Activated CD8-positive, alpha-beta T cell treated with anti-CD3 and anti-CD28 coated beads for 36 hours (primary cell): ENCODE measurements at regions not wholly inside any gene's neighbourhood (a gene's known extent, or its start where the extent isn't known, plus 50 kb on each side); places are given as distances from the start of the nearest gene placed in this dataset.

Experiments
- ATAC-seq: fragments of 200-7000 bp; cut with Tn5 transposase; one replicate; pipeline ENCODE4 v1.10.0; 2021; ENCODE audit warnings: mild to moderate bottlenecking, moderate library complexity
- CTCF ChIA-PET: fragments of 350-600 bp; sonication (Branson Sonifier 250); formaldehyde crosslinking; loops from one replicate; lab custom pipeline; 2021; ENCODE audit warnings: antibody characterized with exemption; lab: Charles Lee
- POLR2A ChIA-PET: fragments of 350-600 bp; sonication (Branson Sonifier 250); formaldehyde crosslinking; loops from one replicate; lab custom pipeline; 2021; ENCODE audit warnings: antibody characterized with exemption; lab: Charles Lee
- DNase-seq: peaks from one replicate; pipeline ENCODE4 v3.0.0-alpha.2; 2020
- H3K27ac Mint-ChIP-seq: one replicate; pipeline ENCODE4 v1.8.0; 2021; ENCODE audit warnings: mild to moderate bottlenecking, mixed read lengths
- H3K27me3 Mint-ChIP-seq: one replicate; pipeline ENCODE4 v1.8.0; 2021; ENCODE audit warnings: mixed read lengths
- H3K36me3 Mint-ChIP-seq: one replicate; pipeline ENCODE4 v1.8.0; 2021; ENCODE audit warnings: low read depth, mixed read lengths
- H3K4me1 Mint-ChIP-seq: one replicate; pipeline ENCODE4 v1.8.0; 2021; ENCODE audit warnings: low read depth, mixed read lengths
- H3K4me3 Mint-ChIP-seq: one replicate; pipeline ENCODE4 v1.8.0; 2021; ENCODE audit warnings: mild to moderate bottlenecking, moderate library complexity, mixed read lengths
- H3K9me3 Mint-ChIP-seq: one replicate; pipeline ENCODE4 v1.8.0; 2021; ENCODE audit warnings: mixed read lengths
- CTCF ChIP-seq: fragments of 200-600 bp; IDR thresholded peaks from one replicate; pipeline ENCODE4 v1.8.0; 2022; ENCODE audit warnings: antibody characterized with exemption, mild to moderate bottlenecking
- intact Hi-C: fragments of 100-400 bp; cut with micrococcal nuclease; formaldehyde crosslinking; loops from one replicate; pipeline ENCODE4 v1.10.0; 2022

GRCh38 chr4:124887739-124888138 lies 175.2 kb upstream of the ANKRD50 start:
- TF ChIP-seq CTCF = no peak
- ChIA-PET POLR2A (no interaction called here), CTCF (no interaction called here)
- H3K9me3 Mint-ChIP-seq = no peaks in the 10 kb centered on the region
- intact Hi-C loops = no loop called here
- no peak overlapping the region for H3K27ac Mint-ChIP-seq
- H3K36me3 Mint-ChIP-seq = no peaks in the 10 kb centered on the region
- H3K4me3 Mint-ChIP-seq = no peak overlapping the region
- H3K4me1 Mint-ChIP-seq = no peaks in the 10 kb centered on the region
- ATAC-seq (no peak), DNase-seq (no peak)
- H3K27me3 Mint-ChIP-seq = no peaks in the 10 kb centered on the region

GRCh38 chr4:124884316-124884715 lies 171.8 kb upstream of the ANKRD50 start:
- intact Hi-C loops = no loop called here
- no peaks in the 10 kb centered on the region for H3K36me3 Mint-ChIP-seq
- no peak for TF ChIP-seq CTCF
- no peaks in the 10 kb centered on the region for H3K9me3 Mint-ChIP-seq
- ChIA-PET POLR2A (no interaction called here), CTCF (no interaction called here)
- no peak overlapping the region for H3K4me3 Mint-ChIP-seq
- no peak for DNase-seq
- no peaks in the 10 kb centered on the region for H3K27me3 Mint-ChIP-seq
- no peaks in the 10 kb centered on the region for H3K4me1 Mint-ChIP-seq
- no peak overlapping the region for H3K27ac Mint-ChIP-seq
- no peak for ATAC-seq

GRCh38 chr4:124883632-124884031 lies 171.1 kb upstream of the ANKRD50 start:
- Mint-ChIP-seq H3K36me3 (no peaks in the 10 kb centered on the region), H3K4me1 (no peaks in the 10 kb centered on the region), H3K27me3 (no peaks in the 10 kb centered on the region), H3K27ac (no peak overlapping the region), H3K9me3 (no peaks in the 10 kb centered on the region), H3K4me3 (no peak overlapping the region)
- ChIA-PET POLR2A (no interaction called here), CTCF (no interaction called here)
- intact Hi-C loops = no loop called here
- no peak for TF ChIP-seq CTCF
- no peak for DNase-seq
- ATAC-seq = no peak

DNA sequence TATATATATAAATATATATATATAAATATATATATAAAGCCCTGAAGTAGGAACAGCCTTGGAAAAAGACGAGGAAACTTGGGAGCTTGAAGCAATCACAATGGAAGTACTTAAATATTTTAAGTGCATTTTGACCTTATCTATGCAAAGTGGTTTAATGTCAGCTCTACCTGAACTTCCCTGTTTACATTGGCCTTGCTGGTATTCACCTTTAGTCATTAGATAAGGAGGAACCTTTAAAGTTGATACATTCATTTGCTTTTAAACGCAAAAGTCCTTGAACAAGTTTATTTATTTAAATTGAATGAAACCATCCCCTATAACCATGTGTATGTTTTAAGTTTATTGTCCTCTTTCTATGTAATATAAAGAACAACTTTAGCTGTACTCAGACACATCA lies 166.7 kb upstream of the ANKRD50 start:
- intact Hi-C loops = no loop called here
- ATAC-seq = no peak
- no peak for DNase-seq
- CTCF ChIA-PET = no interaction called here
- no peak overlapping the region for H3K4me3 Mint-ChIP-seq
- peaks cover 13% of the 10 kb centered on the region for H3K9me3 Mint-ChIP-seq
- no peak for TF ChIP-seq CTCF
- H3K27me3 Mint-ChIP-seq = no peaks in the 10 kb centered on the region
- no peaks in the 10 kb centered on the region for H3K36me3 Mint-ChIP-seq
- no peaks in the 10 kb centered on the region for H3K4me1 Mint-ChIP-seq
- H3K27ac Mint-ChIP-seq = no peak overlapping the region
- POLR2A ChIA-PET = no interaction called here

DNA sequence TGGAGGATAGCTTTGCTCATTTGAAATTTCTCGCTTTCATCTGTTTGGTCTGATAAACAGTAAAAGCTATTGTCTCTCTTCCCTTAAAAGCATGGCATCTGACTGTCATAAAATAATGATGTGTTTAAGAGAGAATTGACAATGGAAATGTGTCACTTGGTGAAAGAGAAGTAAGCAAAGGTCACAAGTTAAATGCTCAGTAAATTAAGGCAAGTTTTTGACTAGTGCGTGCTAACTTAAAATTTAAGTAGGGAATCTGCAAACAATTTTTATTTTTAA lies 161.6 kb upstream of the ANKRD50 start:
- ChIA-PET POLR2A (no interaction called here), CTCF (no interaction called here)
- no peaks in the 10 kb centered on the region for H3K36me3 Mint-ChIP-seq
- no peaks in the 10 kb centered on the region for H3K4me1 Mint-ChIP-seq
- intact Hi-C loops = no loop called here
- no peak for TF ChIP-seq CTCF
- H3K4me3 Mint-ChIP-seq = no peak overlapping the region
- H3K27ac Mint-ChIP-seq = no peak overlapping the region
- ATAC-seq (no peak), DNase-seq (no peak)
- no peaks in the 10 kb centered on the region for H3K27me3 Mint-ChIP-seq
- peaks cover 13% of the 10 kb centered on the region for H3K9me3 Mint-ChIP-seq
